Activated effector memory CD4-positive, alpha-beta T cell treated with anti-CD3 and anti-CD28 coated beads, Interleukin-2, amount 50 U/mL, for 16 hours (primary cell): ENCODE measurements at regions not wholly inside any gene's neighbourhood (a gene's known extent, or its start where the extent isn't known, plus 50 kb on each side); places are given as distances from the start of the nearest gene placed in this dataset.
"Not testable (repeated sequence)": the region's sequence is repeated elsewhere in the genome, so short reads cannot be mapped to it uniquely, and the experiment has no call there.

Source experiments
- DNase-seq: peaks from one replicate; pipeline ENCODE4 v3.0.0-alpha.2; 2020

DNA sequence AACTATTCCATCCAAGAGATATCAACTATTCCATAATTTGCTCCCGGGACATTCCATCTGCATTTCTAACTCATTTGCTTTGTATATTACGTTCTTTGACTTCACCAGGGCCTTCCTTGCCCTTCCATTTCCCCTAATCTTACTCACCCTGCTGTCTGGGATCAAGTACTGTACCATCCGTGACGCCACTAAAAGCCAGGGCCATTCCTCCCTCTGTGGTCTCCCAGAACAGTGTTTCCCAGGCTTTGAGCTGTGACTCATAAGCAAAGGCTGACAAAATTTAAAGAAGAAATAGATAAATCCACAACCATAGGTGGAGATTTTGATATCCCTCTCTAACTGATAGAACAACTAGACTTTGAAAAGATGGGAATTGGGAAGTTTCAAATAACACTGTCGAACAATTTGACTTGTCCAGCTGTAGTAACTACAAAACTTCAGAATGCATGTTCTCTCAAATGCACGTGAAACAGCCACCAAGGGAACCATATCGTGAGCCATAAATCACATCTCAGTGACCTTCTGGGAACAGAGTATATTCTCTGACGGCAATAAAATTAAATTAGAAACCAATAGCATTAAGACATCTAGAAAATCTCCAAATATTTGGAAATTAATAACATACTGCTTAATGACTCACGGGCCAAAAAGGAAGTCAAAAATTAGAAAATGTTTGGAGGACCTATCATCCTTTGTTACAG lies 501.0 kb downstream of the SETD4 start:
- no peak for DNase-seq

- no peak for DNase-seq
Measured at GRCh38 chr21:35556536-35556935, 503.8 kb downstream of the SETD4 start.

- not testable (repeated sequence) for DNase-seq
Measured at GRCh38 chr21:35552483-35552882, 503.4 kb upstream of the RUNX1 start.

- DNase-seq = no peak
Measured at GRCh38 chr21:35548904-35549615, 500.0 kb upstream of the RUNX1 start.

DNA sequence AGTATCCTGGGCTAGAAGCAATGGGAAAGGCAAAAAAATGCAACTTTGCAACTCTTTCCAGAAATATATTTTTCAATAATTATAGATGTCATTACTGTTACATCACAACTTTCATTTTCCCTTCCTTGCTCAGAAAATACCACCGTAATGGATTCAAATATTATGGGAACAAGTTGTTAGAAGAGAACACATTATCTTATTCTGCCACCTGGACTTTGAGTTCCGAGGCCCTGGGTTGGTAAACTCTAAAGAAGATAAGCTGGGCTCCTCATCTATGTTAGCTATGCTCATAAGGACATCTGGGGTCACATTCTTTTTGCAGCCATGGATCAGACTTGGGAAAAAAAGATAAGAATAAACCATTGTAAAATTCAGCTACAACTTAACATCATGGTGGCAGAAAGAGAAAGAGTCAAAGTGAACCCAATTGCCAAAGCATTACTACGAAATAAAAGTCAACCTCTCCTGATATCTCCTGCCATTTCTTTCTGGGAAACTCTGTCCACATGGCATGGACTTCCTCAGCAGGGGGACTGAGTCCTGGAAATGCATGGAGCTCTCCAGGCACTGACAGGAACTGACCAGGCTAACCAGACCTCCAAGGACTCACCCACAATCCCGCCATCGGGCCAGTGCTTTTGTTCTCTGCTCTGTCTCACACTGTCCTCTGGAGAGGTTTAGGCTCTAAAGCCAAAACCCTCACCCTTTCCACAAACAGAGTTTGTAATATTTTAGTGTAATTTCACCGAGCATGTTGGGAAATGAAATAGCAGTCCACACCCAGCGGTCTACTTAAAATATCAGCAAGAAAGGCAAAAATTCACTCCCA lies 499.1 kb upstream of the RUNX1 start:
- no peak for DNase-seq

GRCh38 chr21:35543746-35544145 lies 494.6 kb upstream of the RUNX1 start:
- DNase-seq = no peak

DNA sequence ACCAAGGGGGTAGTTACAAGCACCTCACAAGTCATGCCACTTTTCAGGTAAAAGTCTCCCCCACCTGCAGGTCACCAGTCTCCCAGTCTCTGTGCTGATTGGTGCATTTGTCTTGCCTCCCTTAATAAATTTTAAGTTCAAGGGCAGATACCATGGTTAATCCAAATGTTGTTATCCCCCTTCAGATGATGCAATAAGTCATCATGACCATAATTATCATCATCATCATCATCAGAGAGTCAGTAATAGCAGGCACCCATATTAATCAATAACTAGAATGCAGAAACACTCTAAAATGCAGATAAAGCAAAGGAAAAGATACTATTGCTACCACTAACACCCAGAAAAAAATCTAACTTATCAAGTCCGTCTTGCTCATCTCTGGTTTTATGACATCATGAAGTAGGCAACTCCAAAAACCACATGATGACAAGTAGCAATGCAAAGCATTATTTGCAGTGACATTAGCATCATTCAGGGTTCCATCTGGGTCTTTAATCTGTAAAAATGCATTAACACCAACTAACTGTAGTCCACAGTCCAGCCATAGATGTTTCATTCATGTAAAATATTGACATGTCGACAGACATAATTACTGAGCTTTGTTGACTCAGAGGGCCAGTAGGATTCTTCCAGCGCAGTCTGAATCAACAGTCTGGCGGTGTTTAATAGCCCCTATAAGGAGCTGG lies 492.0 kb upstream of the RUNX1 start:
- DNase-seq = no peak

DNA sequence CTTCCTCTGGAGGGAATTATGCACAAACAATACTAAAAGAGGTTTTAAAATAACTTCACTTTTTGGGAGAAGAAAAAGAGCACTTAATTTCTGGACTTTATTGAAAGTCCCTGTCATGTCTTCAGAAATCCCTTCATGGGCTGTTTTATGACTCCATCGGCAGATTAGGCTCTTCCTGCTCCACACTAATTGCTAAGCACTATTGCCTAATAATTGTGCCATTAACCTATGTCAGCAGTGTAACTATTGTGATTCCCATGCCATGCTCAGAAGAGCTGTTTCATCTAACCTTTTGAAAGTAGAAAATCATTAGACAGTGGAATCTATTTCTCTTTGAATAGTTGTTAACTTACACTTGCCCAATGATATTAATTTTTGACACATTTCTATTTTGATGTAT lies 489.3 kb upstream of the RUNX1 start:
- no peak for DNase-seq

DNA sequence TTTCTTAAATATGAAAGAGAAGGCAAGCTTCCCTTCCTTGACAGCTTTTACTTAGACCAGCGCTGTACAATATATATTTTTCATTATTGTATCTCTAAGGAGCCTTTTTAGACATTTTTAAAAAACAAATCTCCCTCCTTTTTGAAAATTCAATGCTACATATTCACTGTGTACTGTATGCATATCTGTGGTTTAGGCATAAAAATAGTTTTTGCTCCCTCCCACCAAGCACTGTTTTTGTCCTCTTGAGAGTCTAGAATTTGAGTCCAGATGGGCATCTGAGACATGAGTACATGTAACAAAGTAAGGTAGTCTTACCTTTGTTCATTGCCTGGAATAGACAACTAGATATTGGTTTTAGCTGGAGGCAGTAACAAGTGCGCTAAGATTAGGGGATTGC lies 488.5 kb upstream of the RUNX1 start:
- DNase-seq = no peak

- DNase-seq = no peak
Measured at GRCh38 chr21:35533893-35534292, 484.8 kb upstream of the RUNX1 start.

- no peak for DNase-seq
Measured at GRCh38 chr21:35530766-35531165, 481.7 kb upstream of the RUNX1 start.

DNA sequence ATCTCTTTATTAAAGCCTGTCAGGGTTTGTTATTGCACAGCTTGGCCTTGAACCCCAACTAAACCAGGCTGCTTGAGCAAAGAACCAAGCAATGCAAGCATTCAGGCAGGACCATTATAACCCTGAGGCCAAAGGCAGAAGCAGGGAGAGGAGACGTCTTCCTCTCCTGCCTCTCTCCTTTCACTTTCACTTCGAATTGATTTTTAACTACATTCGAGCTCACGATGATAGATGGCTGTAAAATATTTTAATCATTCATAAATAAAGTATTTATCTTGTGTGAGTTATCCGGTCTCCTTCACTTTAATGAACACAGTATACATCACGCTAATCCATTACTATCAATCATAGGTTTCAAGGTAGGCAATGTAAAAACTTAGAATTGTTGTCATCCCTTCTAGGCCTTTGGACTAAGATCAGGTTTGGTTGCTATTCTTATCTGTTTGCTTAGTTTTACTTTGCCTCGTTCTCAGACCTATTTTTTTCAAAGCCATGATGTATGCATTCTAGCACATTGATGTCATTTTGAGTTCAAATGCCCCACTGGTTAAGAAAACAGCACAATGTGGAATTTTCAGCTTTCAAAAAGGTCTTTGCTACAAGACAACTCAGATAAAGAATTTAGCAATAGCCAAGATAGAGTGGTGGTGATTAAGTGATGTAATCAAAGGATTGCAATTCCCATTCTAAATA lies 480.2 kb upstream of the RUNX1 start:
- no peak for DNase-seq

- peak; percentile 75 for DNase-seq
Measured at GRCh38 chr21:35528116-35529042, 479.3 kb upstream of the RUNX1 start.

DNA sequence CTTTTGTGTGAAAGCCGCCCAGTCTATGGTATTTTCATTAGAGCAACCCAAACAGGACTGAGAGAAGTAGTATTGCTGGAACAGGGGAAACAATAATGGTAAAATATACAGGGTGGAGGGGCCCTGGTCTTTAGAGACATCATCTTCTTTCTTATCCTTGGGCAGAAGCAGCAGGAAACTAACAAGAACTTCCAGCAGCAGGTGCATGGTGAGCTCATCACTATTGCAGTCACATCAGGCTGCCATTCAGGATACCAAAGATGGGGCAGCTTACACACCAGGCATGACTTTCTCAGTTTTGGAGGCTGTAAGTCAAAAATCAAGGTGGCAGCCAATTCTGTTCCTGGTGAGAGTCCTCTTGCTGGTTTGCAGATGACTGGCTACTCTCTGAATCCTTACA lies 478.3 kb upstream of the RUNX1 start:
- no peak for DNase-seq

- no peak for DNase-seq
Measured at GRCh38 chr21:35525443-35525842, 476.3 kb upstream of the RUNX1 start.

- no peak for DNase-seq
Measured at GRCh38 chr21:35521852-35522505, 472.9 kb upstream of the RUNX1 start.

DNA sequence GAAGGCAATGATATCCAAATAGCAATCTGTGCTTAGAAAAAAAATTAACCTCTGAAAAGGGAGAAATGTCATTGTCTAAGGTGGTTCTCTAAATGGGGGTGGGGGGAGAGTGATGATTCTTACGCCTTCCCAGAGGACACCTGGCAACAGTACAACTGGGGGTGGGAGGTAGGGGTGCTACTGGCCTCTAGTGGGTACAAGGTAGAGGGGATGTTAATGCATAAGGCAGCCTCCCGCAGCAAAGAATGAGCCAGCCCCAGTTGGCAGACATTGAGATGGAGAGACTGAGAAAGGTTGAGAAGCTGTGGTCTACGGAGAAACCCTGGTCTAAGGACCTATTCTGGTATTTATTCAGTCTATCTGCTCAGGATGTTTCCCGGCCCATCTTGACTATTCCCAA lies 472.2 kb upstream of the RUNX1 start:
- no peak for DNase-seq

DNA sequence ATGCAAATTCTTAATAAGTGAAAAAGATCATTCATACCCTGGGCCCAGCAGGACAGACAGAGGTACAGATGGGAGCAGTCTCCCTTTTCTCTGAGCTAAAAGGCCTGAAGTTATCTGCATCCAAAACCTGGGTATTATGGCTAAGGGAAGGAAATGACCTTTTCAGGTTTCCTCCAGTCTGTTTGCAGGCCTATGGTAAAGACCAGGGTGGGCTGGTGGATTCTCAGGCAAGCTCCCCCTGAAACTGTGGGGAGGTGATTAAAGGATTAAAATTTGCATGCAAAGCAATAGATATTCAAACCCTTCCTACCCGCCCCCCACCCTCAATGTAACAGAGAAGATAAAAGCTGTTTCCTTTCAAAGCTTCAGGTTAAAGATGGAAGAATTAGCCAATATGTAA lies 471.8 kb upstream of the RUNX1 start:
- no peak for DNase-seq

- no peak for DNase-seq
Measured at GRCh38 chr21:35520302-35520701, 471.2 kb upstream of the RUNX1 start.

- DNase-seq = no peak
Measured at GRCh38 chr21:35517865-35518264, 468.8 kb upstream of the RUNX1 start.

DNA sequence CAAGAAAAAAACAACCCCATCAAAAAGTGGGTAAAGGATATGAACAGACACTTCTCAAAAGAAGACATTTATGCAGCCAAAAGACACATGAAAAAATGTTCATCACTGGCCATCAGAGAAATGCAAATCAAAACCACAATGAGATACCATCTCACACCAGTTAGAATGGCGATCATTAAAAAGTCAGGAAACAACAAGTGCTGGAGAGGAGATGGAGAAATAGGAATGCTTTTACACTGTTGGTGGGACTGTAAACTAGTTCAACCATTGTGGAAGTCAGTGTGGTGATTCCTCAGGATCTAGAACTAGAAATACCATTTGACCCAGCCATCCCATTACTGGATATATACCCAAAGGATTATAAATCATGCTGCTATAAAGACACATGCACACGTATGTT lies 467.2 kb upstream of the RUNX1 start:
- DNase-seq = not testable (repeated sequence)
